Kidney epithelial cell (primary cell): ENCODE measurements at regions not wholly inside any gene's neighbourhood (a gene's known extent, or its start where the extent isn't known, plus 50 kb on each side); places are given as distances from the start of the nearest gene placed in this dataset.

Experiments used
- DNase-seq: peaks from one replicate; pipeline ENCODE4 v3.0.0-alpha.2; 2010; ENCODE audit warnings: low read depth
- H3K27me3 ChIP-seq: 2 replicates; pipeline ENCODE4 v1.6.0; 2011; ENCODE audit warnings: low read length; ENCODE audit not compliant: control insufficient read depth, insufficient read depth
- H3K36me3 ChIP-seq: 2 replicates; pipeline ENCODE4 v1.5.1; 2011; ENCODE audit warnings: low read length; ENCODE audit not compliant: control insufficient read depth, insufficient read depth
- H3K4me3 ChIP-seq: 2 replicates; pipeline ENCODE4 v1.5.1; 2011; ENCODE audit warnings: low read depth, mild to moderate bottlenecking, control low read depth, low read length
- CTCF ChIP-seq: IDR thresholded peaks from 2 replicates; pipeline ENCODE4 v1.5.1; 2011; ENCODE audit warnings: mild to moderate bottlenecking, moderate library complexity, low read length, control low read depth, inconsistent platforms; ENCODE audit not compliant: insufficient read depth, poor library complexity, severe bottlenecking

GRCh38 chr15:91556926-91557325 is 296.6 kb upstream of the SLCO3A1 start:
- no peak for DNase-seq
- TF ChIP-seq CTCF = no peak
- Histone ChIP-seq H3K4me3 (no peak overlapping the region), H3K27me3 (no peaks in the 10 kb centered on the region), H3K36me3 (no peaks in the 10 kb centered on the region)

GRCh38 chr15:91559066-91559465 is 294.4 kb upstream of the SLCO3A1 start:
- no peak for TF ChIP-seq CTCF
- no peaks in the 10 kb centered on the region for H3K27me3 ChIP-seq
- DNase-seq = no peak
- H3K4me3 ChIP-seq = no peak overlapping the region
- no peaks in the 10 kb centered on the region for H3K36me3 ChIP-seq

GRCh38 chr15:91561371-91562100 is 292.0 kb upstream of the SLCO3A1 start:
- H3K36me3 ChIP-seq = no peaks in the 10 kb centered on the region
- H3K4me3 ChIP-seq = no peak overlapping the region
- no peak for TF ChIP-seq CTCF
- H3K27me3 ChIP-seq = no peaks in the 10 kb centered on the region
- peak; percentile 67 for DNase-seq

GRCh38 chr15:91562698-91563097 is 290.8 kb upstream of the SLCO3A1 start:
- Histone ChIP-seq H3K27me3 (no peaks in the 10 kb centered on the region), H3K36me3 (no peaks in the 10 kb centered on the region), H3K4me3 (no peak overlapping the region)
- no peak for DNase-seq
- no peak for TF ChIP-seq CTCF

GRCh38 chr15:91564631-91565030 is 288.9 kb upstream of the SLCO3A1 start:
- no peak overlapping the region for H3K4me3 ChIP-seq
- no peaks in the 10 kb centered on the region for H3K27me3 ChIP-seq
- no peaks in the 10 kb centered on the region for H3K36me3 ChIP-seq
- no peak for DNase-seq
- no peak for TF ChIP-seq CTCF

GRCh38 chr15:91566141-91566540 is 287.4 kb upstream of the SLCO3A1 start:
- DNase-seq = no peak
- TF ChIP-seq CTCF = no peak
- no peak overlapping the region for H3K4me3 ChIP-seq
- no peaks in the 10 kb centered on the region for H3K27me3 ChIP-seq
- no peaks in the 10 kb centered on the region for H3K36me3 ChIP-seq
